Ramos (cell line): ENCODE measurements at regions not wholly inside any gene's neighbourhood (a gene's known extent, or its start where the extent isn't known, plus 50 kb on each side); places are given as distances from the start of the nearest gene placed in this dataset.

ENCODE experiments used
- in situ Hi-C: fragments of 300-500 bp; cut with MboI; formaldehyde crosslinking; loops from one replicate; pipeline ENCODE4 v1.14.3; 2022; ENCODE audit warnings: low sequenced_read_pairs; ENCODE audit not compliant: unreplicated experiment

- in situ Hi-C loops: no loop called here
Observed at GRCh38 chr20:57038608-57039440, 227.6 kb downstream of the BMP7 start.

- in situ Hi-C loops: no loop called here
Observed at GRCh38 chr20:57040466-57040865, 226.0 kb downstream of the BMP7 start.

GRCh38 chr20:57040924-57041323, 225.5 kb downstream of the BMP7 start:
- in situ Hi-C loops: no loop called here

GRCh38 chr20:57043091-57043490, 223.3 kb downstream of the BMP7 start:
- in situ Hi-C loops: no loop called here

- in situ Hi-C loops: no loop called here
Observed at GRCh38 chr20:57043669-57044268, 222.7 kb downstream of the BMP7 start.

GRCh38 chr20:57047281-57048026, 219.0 kb downstream of the BMP7 start:
- in situ Hi-C loops: no loop called here

GRCh38 chr20:57048027-57048869, 218.2 kb downstream of the BMP7 start:
- in situ Hi-C loops: no loop called here

GRCh38 chr20:57049296-57049695, 217.1 kb downstream of the BMP7 start:
- in situ Hi-C loops: no loop called here

- in situ Hi-C loops: no loop called here
Observed at GRCh38 chr20:57051096-57051495, 215.3 kb downstream of the BMP7 start.

GRCh38 chr20:57053067-57053466, 213.4 kb downstream of the BMP7 start:
- in situ Hi-C loops: no loop called here

- in situ Hi-C loops: no loop called here
Observed at GRCh38 chr20:57053793-57054552, 212.5 kb downstream of the BMP7 start.

GRCh38 chr20:57055345-57055744, 211.1 kb downstream of the BMP7 start:
- in situ Hi-C loops: no loop called here

GRCh38 chr20:57056651-57057050, 209.8 kb downstream of the BMP7 start:
- in situ Hi-C loops: no loop called here

GRCh38 chr20:57059055-57059596, 207.3 kb downstream of the BMP7 start:
- in situ Hi-C loops: no loop called here

- in situ Hi-C loops: no loop called here
Observed at GRCh38 chr20:57060407-57061050, 205.9 kb downstream of the BMP7 start.

- in situ Hi-C loops: no loop called here
Observed at GRCh38 chr20:57061051-57061900, 205.2 kb downstream of the BMP7 start.

- in situ Hi-C loops: no loop called here
Observed at GRCh38 chr20:57062241-57062640, 204.2 kb downstream of the BMP7 start.

- in situ Hi-C loops: no loop called here
Observed at GRCh38 chr20:57062696-57063270, 203.7 kb downstream of the BMP7 start.
